ENCODE measurements at regions not wholly inside any gene's neighbourhood (a gene's known extent, or its start where the extent isn't known, plus 50 kb on each side); places are given as distances from the start of the nearest gene placed in this dataset.

DNA sequence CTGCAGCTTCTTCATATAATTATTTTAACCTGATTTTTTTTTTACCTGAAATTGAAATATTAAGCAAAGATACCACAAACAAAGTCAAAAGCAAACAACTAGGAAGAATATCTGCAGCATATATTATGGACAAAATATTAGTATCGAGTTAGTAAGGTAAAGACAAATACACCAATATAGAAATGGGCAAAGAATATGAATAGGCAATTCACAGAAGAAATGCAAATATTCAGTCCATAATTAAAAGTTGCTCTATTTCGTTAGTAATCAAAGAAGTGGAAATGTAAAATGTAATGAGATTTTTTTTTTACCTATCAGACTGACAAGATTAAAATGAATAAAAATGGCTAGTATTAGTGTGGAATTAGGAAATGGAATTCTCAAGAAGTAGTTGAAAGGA lies 121.5 kb downstream of the CD83 start (continued):
- TF ChIP-seq SMARCA5 (IDR thresholded peaks at IDR 0.05): no peak
- TF ChIP-seq PRDM15 (CRISPR knock-in tag; IDR thresholded peaks at IDR 0.05): no peak

- Histone ChIP-seq H2AFZ (ENCODE audit: control insufficient read depth, low read depth, low read length) (0 out of 2 replicates have a peak overlapping the region, but pooled peaks have one; percentile 3), H3K79me2 (ENCODE audit: control insufficient read depth, insufficient read depth, low read length) (no peaks in the 10 kb centered on the region), H3K9me3 (replicated peaks; ENCODE audit: control insufficient read depth, insufficient read depth, low read length) (no peaks in the 10 kb centered on the region), H4K20me1 (ENCODE audit: control insufficient read depth, insufficient read depth) (no peaks in the 10 kb centered on the region), H3K9ac (ENCODE audit: control insufficient read depth, insufficient read depth, low read length) (no peak overlapping the region), H3K27ac (ENCODE audit: control insufficient read depth, insufficient read depth) (no peak overlapping the region), H3K36me3 (ENCODE audit: control insufficient read depth in 2 of 2, insufficient read depth in 2 of 2, low read length in 1 of 2) (no peaks in the 10 kb centered on the region), H3K27me3 (replicated peaks in 1 of 2; ENCODE audit: control insufficient read depth in 2 of 2, insufficient read depth in 2 of 2, low read length in 1 of 2) (no peaks in the 10 kb centered on the region), H3K4me1 (ENCODE audit: control insufficient read depth, insufficient read depth, low read length) (peaks cover 10% of the 10 kb centered on the region), H3K4me3 (no peak overlapping the region), H3K4me2 (ENCODE audit: control insufficient read depth, insufficient read depth) (peak overlapping the region; percentile 60)
- intact Hi-C loops (cut with micrococcal nuclease; ENCODE audit: unreplicated experiment): no loop called here
- DNase-seq (ENCODE audit: low read depth, low spot score) (no peak), ATAC-seq (no peak), FAIRE-seq (no peak)
- BruUV-seq (replicated peaks): no TSS peak
- CTCF ChIA-PET: interaction anchor here (1.0 kb wide), 1 partner anchor 11 kb away, joined by 4 read pairs; no protein-coding TSS in a partner anchor
- POLR2A ChIA-PET: no interaction called here
- SMC1A ChIA-PET (ENCODE audit: uncharacterized antibody, unreplicated experiment): interaction anchor here (0.7 to 1.3 kb wide), 3 partner anchors 9 to 247 kb away, joined by 3 to 4 read pairs (median 3); no protein-coding TSS in a partner anchor
- RAD21 ChIA-PET (ENCODE audit: unreplicated experiment): no interaction called here
- in situ Hi-C loops (cut with MboI): no loop called here
- 71% methylated on average over 5 of the region's 5 CpGs for WGBS (ENCODE audit: insufficient coverage, insufficient replicate concordance, low lambda C conversion rate, missing lambda C conversion rate)
- TF ChIP-seq ZNF207 (IDR thresholded peaks at IDR 0.05; ENCODE audit: borderline replicate concordance): no peak
- no peak for TF ChIP-seq NFYA (IDR thresholded peaks at IDR 0.05; ENCODE audit: borderline replicate concordance, low read depth, low read length)
- no peak for TF ChIP-seq NFYB (IDR thresholded peaks at IDR 0.05; ENCODE audit: insufficient read depth, low read depth, low read length)
- TF ChIP-seq RFX5 (IDR thresholded peaks at IDR 0.05; ENCODE audit: low read depth, low read length): no peak
- TF ChIP-seq, protein P1, sequence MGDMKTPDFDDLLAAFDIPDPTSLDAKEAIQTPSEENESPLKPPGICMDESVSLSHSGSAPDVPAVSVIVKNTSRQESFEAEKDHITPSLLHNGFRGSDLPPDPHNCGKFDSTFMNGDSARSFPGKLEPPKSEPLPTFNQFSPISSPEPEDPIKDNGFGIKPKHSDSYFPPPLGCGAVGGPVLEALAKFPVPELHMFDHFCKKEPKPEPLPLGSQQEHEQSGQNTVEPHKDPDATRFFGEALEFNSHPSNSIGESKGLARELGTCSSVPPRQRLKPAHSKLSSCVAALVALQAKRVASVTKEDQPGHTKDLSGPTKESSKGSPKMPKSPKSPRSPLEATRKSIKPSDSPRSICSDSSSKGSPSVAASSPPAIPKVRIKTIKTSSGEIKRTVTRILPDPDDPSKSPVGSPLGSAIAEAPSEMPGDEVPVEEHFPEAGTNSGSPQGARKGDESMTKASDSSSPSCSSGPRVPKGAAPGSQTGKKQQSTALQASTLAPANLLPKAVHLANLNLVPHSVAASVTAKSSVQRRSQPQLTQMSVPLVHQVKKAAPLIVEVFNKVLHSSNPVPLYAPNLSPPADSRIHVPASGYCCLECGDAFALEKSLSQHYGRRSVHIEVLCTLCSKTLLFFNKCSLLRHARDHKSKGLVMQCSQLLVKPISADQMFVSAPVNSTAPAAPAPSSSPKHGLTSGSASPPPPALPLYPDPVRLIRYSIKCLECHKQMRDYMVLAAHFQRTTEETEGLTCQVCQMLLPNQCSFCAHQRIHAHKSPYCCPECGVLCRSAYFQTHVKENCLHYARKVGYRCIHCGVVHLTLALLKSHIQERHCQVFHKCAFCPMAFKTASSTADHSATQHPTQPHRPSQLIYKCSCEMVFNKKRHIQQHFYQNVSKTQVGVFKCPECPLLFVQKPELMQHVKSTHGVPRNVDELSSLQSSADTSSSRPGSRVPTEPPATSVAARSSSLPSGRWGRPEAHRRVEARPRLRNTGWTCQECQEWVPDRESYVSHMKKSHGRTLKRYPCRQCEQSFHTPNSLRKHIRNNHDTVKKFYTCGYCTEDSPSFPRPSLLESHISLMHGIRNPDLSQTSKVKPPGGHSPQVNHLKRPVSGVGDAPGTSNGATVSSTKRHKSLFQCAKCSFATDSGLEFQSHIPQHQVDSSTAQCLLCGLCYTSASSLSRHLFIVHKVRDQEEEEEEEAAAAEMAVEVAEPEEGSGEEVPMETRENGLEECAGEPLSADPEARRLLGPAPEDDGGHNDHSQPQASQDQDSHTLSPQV (IDR thresholded peaks at IDR 0.05): no peak
- TF ChIP-seq NBN (IDR thresholded peaks at IDR 0.05): no peak
- TF ChIP-seq NKRF (conservative IDR thresholded peaks at IDR 0.05): no peak
- TF ChIP-seq BHLHE40 (IDR thresholded peaks at IDR 0.05; ENCODE audit: borderline replicate concordance in 1 of 2, low read depth in 2 of 2, low read length in 1 of 2): no peak
Measured at GRCh38 chr6:14240411-14241166, 123.0 kb downstream of the CD83 start.

Data from GM12878 (cell line).